ENCODE measurements at regions not wholly inside any gene's neighbourhood (a gene's known extent, or its start where the extent isn't known, plus 50 kb on each side); places are given as distances from the start of the nearest gene placed in this dataset.

DNA sequence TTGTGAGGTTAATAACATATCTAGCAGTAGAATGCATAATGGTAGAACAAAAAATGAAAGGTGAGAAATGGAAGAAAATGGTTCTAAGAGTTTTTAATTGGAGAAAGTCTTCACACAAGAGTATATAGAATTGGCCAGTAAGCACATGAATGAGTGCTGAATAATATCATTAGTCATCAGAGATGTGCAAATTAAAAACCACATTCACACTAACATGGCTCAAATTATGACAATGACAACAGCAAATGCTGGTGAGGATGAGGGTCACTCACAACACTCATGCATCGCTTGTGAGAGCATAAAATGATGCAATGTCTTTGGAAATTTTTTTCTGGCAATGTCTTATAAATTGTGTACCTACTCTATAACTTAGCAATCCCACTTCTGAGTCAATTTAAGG is 1355.4 kb upstream of the ACVR2A start:
- Mint-ChIP-seq H3K4me1 (no peaks in the 10 kb centered on the region), H3K4me3 (no peak overlapping the region), H3K9me3 (peaks cover 11% of the 10 kb centered on the region), H3K36me3 (peaks cover 6% of the 10 kb centered on the region), H3K27me3 (ENCODE audit: low read depth) (peaks cover 10% of the 10 kb centered on the region), H3K27ac (no peak overlapping the region)
- TF ChIP-seq, protein P1, sequence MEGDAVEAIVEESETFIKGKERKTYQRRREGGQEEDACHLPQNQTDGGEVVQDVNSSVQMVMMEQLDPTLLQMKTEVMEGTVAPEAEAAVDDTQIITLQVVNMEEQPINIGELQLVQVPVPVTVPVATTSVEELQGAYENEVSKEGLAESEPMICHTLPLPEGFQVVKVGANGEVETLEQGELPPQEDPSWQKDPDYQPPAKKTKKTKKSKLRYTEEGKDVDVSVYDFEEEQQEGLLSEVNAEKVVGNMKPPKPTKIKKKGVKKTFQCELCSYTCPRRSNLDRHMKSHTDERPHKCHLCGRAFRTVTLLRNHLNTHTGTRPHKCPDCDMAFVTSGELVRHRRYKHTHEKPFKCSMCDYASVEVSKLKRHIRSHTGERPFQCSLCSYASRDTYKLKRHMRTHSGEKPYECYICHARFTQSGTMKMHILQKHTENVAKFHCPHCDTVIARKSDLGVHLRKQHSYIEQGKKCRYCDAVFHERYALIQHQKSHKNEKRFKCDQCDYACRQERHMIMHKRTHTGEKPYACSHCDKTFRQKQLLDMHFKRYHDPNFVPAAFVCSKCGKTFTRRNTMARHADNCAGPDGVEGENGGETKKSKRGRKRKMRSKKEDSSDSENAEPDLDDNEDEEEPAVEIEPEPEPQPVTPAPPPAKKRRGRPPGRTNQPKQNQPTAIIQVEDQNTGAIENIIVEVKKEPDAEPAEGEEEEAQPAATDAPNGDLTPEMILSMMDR (IDR thresholded peaks at IDR 0.05; ENCODE audit: unreplicated experiment) = no peak
- DNase-seq (ENCODE audit: low spot score in 2 of 2, unreplicated experiment in 2 of 2) = no peak

DNA sequence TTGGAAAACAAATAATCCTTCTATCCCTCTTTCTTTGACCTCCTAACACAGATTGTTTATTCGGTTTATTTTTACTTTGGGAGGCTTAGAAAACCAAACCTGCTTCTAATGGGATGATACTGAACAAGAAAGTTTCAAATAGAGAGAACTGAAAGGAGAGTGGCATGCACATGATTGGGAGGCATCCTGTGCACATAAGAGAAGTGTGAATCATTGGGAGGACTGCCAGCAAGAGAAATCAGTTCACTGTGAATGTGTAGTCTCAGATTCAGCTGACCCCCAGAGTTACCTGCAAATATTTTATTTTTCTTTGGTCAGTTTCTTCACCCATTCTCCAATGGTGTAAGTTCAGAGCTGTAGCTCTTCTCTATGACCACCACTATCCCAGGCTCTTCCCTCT is 1363.2 kb upstream of the ACVR2A start:
- Mint-ChIP-seq H3K4me1 (peaks cover 9% of the 10 kb centered on the region), H3K36me3 (no peaks in the 10 kb centered on the region), H3K27ac (no peak overlapping the region), H3K9me3 (no peaks in the 10 kb centered on the region), H3K4me3 (no peak overlapping the region), H3K27me3 (ENCODE audit: low read depth) (no peaks in the 10 kb centered on the region)
- TF ChIP-seq, protein P1 (IDR thresholded peaks at IDR 0.05; ENCODE audit: unreplicated experiment) = no peak
- no peak for DNase-seq (ENCODE audit: low spot score in 2 of 2, unreplicated experiment in 2 of 2)

DNA sequence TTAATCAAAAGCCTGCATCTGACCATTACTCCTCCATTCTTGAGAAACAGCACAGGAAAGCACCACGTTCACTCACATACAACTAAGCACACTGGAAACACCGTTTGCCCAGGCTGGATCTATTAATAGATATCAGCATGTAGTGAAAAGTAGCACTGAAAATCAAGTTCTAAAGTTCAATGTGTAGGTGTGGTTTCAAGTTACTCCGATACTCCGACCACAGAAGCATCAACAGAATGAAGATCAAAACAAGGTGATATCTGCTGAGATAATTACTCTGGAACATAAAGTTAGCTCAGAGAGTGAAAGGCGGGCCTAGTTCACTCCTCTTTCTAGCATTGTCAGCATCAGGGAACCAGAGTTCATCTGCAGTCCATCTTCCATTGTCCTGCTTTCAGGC is 1367.4 kb upstream of the ACVR2A start:
- Mint-ChIP-seq H3K27me3 (ENCODE audit: low read depth) (no peaks in the 10 kb centered on the region), H3K27ac (no peak overlapping the region), H3K4me3 (no peak overlapping the region)

DNA sequence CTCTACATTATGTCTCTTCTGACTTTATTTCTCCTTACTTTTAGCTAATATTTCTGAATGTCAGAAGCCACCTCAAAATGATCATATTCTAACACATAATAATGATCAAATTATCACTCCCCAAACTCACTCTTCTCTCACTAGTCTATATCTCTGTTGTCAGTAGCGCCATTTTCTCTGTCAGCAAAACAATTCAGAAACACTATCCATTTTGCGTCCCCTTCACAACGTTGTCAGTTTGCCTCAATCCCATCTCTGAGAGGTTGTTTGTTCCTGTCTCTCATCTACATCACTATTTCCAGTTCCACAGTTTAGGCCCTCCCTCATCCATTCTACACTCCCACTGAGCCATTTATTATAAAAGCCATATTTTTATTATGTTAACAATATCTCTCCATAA is 1376.3 kb upstream of the ACVR2A start:
- Mint-ChIP-seq H3K27ac (no peak overlapping the region), H3K4me3 (no peak overlapping the region), H3K4me1 (no peaks in the 10 kb centered on the region), H3K36me3 (peaks cover 4% of the 10 kb centered on the region), H3K9me3 (peaks cover 11% of the 10 kb centered on the region), H3K27me3 (ENCODE audit: low read depth) (peaks cover 1% of the 10 kb centered on the region)
- DNase-seq (ENCODE audit: low spot score in 2 of 2, unreplicated experiment in 2 of 2) = no peak
- TF ChIP-seq, protein P1 (IDR thresholded peaks at IDR 0.05; ENCODE audit: unreplicated experiment) = no peak

More for the DNA sequence above, 1367.4 kb upstream of the ACVR2A start:
- Mint-ChIP-seq H3K9me3 (no peaks in the 10 kb centered on the region), H3K4me1 (peaks cover 9% of the 10 kb centered on the region), H3K36me3 (no peaks in the 10 kb centered on the region)
- DNase-seq (ENCODE audit: low spot score in 2 of 2, unreplicated experiment in 2 of 2) = no peak
- TF ChIP-seq, protein P1 (IDR thresholded peaks at IDR 0.05; ENCODE audit: unreplicated experiment) = no peak

DNA sequence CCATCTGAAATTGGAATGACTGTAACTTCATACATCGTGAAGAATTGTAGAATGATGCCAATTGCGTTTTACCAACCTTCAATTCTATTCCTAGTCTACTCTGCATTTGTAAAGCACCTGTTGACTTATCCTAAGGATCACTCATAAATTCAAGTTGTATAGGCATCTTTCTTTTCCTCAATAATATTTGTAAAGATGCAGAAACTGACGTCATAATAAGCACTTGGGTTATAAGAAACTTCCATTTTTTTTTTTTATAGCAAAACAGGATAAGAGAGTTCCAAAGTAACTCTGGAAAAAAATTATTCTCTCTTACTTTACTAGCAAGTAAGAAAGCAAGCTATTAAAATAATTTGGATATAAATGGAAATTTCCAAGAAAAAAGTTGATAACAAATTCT is 1377.4 kb upstream of the ACVR2A start:
- Mint-ChIP-seq H3K36me3 (peaks cover 4% of the 10 kb centered on the region), H3K27me3 (ENCODE audit: low read depth) (peaks cover 1% of the 10 kb centered on the region), H3K4me3 (no peak overlapping the region), H3K9me3 (peaks cover 21% of the 10 kb centered on the region), H3K27ac (no peak overlapping the region), H3K4me1 (no peaks in the 10 kb centered on the region)
- TF ChIP-seq, protein P1 (IDR thresholded peaks at IDR 0.05; ENCODE audit: unreplicated experiment) = no peak
- DNase-seq (ENCODE audit: low spot score in 2 of 2, unreplicated experiment in 2 of 2) = no peak

DNA sequence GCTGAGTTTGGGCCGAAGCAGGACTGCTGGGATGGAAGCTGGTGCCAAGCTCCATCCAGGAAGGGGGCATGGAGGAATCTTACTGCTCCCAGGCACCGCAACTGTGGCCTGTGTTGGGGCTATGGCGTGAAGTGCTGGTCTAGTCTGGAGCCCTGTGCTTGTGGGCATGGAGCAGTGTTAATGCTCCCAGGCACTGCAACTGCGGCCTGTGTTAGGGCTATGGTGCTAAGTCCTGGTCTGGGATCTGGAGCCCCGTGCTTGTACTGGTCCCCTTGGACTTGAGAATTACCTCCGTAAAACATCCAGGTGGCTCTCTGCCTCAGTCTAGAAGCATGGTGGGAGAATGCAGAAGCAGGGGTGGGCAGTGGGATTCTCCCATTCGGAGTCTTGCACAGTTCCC is 1379.4 kb upstream of the ACVR2A start:
- Mint-ChIP-seq H3K9me3 (peaks cover 41% of the 10 kb centered on the region), H3K4me3 (no peak overlapping the region), H3K36me3 (peaks cover 4% of the 10 kb centered on the region), H3K4me1 (no peaks in the 10 kb centered on the region), H3K27me3 (ENCODE audit: low read depth) (peaks cover 1% of the 10 kb centered on the region), H3K27ac (no peak overlapping the region)
- no peak for DNase-seq (ENCODE audit: low spot score in 2 of 2, unreplicated experiment in 2 of 2)
- TF ChIP-seq, protein P1 (IDR thresholded peaks at IDR 0.05; ENCODE audit: unreplicated experiment) = no peak

Measured in mesothelial cell of epicardium (in vitro differentiated cells).